GM06990 (cell line): ENCODE measurements at regions not wholly inside any gene's neighbourhood (a gene's known extent, or its start where the extent isn't known, plus 50 kb on each side); places are given as distances from the start of the nearest gene placed in this dataset.

Source experiments
- DNase-seq: peaks from one replicate; pipeline ENCODE4 v3.0.0-alpha.2; 2011; ENCODE audit not compliant: insufficient read length; ENCODE audit errors: extremely low read depth
- H3K27me3 ChIP-seq: replicated peaks from 2 replicates; pipeline ENCODE4 v1.6.0; 2011; ENCODE audit warnings: low read length; ENCODE audit not compliant: control insufficient read depth, insufficient read depth
- H3K36me3 ChIP-seq: 2 replicates; pipeline ENCODE4 v1.5.1; 2011; ENCODE audit warnings: low read length; ENCODE audit not compliant: control insufficient read depth, insufficient read depth
- H3K4me3 ChIP-seq: replicated peaks from 2 replicates; pipeline ENCODE4 v1.5.1; 2011; ENCODE audit warnings: low read depth, mild to moderate bottlenecking, control low read depth, low read length
- CTCF ChIP-seq: IDR thresholded peaks from 2 replicates; pipeline ENCODE4 v1.5.1; 2011; ENCODE audit warnings: low read length, control low read depth, mild to moderate bottlenecking, inconsistent platforms; ENCODE audit not compliant: insufficient read depth, poor library complexity, severe bottlenecking

GRCh38 chr12:28023156-28023887 is 50.8 kb upstream of the PTHLH start:
- H3K27me3 ChIP-seq: no peaks in the 10 kb centered on the region
- H3K36me3 ChIP-seq: no peaks in the 10 kb centered on the region
- no peak for TF ChIP-seq CTCF
- no peak overlapping the region for H3K4me3 ChIP-seq
- no peak for DNase-seq

- Histone ChIP-seq H3K4me3 (no peak overlapping the region), H3K36me3 (no peaks in the 10 kb centered on the region), H3K27me3 (no peaks in the 10 kb centered on the region)
- TF ChIP-seq CTCF: no peak
- no peak for DNase-seq
Observed at GRCh38 chr12:28024231-28024995, 51.9 kb upstream of the PTHLH start.

GRCh38 chr12:28025821-28026505 is 53.4 kb upstream of the PTHLH start:
- H3K4me3 ChIP-seq: no peak overlapping the region
- H3K27me3 ChIP-seq: no peaks in the 10 kb centered on the region
- H3K36me3 ChIP-seq: no peaks in the 10 kb centered on the region
- no peak for DNase-seq
- no peak for TF ChIP-seq CTCF

- Histone ChIP-seq H3K36me3 (no peaks in the 10 kb centered on the region), H3K4me3 (no peak overlapping the region), H3K27me3 (no peaks in the 10 kb centered on the region)
- no peak for DNase-seq
- no peak for TF ChIP-seq CTCF
Observed at GRCh38 chr12:28026701-28027100, 54.2 kb upstream of the PTHLH start.

GRCh38 chr12:28027328-28027727 is 54.8 kb upstream of the PTHLH start:
- no peak for DNase-seq
- TF ChIP-seq CTCF: no peak
- H3K4me3 ChIP-seq: no peak overlapping the region
- H3K27me3 ChIP-seq: no peaks in the 10 kb centered on the region
- H3K36me3 ChIP-seq: no peaks in the 10 kb centered on the region
